ENCODE measurements at regions not wholly inside any gene's neighbourhood (a gene's known extent, or its start where the extent isn't known, plus 50 kb on each side); places are given as distances from the start of the nearest gene placed in this dataset.
"Not testable (repeated sequence)": the region's sequence is repeated elsewhere in the genome, so short reads cannot be mapped to it uniquely, and the experiment has no call there.

GRCh38 chr2:426696-427095 lies 138.8 kb upstream of the ALKAL2 start:
- WGBS (ENCODE audit: insufficient coverage, insufficient replicate concordance, low lambda C conversion rate, missing lambda C conversion rate) = 87% methylated on average over 26 of the region's 47 CpGs
- DNase-seq (ENCODE audit: low read depth, low spot score); SMC1A ChIA-PET (ENCODE audit: uncharacterized antibody, unreplicated experiment); H3K27me3 ChIP-seq (replicated peaks in 1 of 2; ENCODE audit: control insufficient read depth in 2 of 2, insufficient read depth in 2 of 2, low read length in 1 of 2); BruUV-seq (replicated peaks); H4K20me1 ChIP-seq (ENCODE audit: control insufficient read depth, insufficient read depth); H2AFZ ChIP-seq (ENCODE audit: control insufficient read depth, low read depth, low read length); H3K4me1 ChIP-seq (ENCODE audit: control insufficient read depth, insufficient read depth, low read length); ATAC-seq; H3K36me3 ChIP-seq (ENCODE audit: control insufficient read depth in 2 of 2, insufficient read depth in 2 of 2, low read length in 1 of 2); H3K79me2 ChIP-seq (ENCODE audit: control insufficient read depth, insufficient read depth, low read length); H3K9me3 ChIP-seq (replicated peaks; ENCODE audit: control insufficient read depth, insufficient read depth, low read length); POLR2A ChIA-PET; H3K27ac ChIP-seq (ENCODE audit: control insufficient read depth, insufficient read depth); H3K4me2 ChIP-seq (ENCODE audit: control insufficient read depth, insufficient read depth); FAIRE-seq; CTCF ChIA-PET; in situ Hi-C loops (cut with MboI); intact Hi-C loops (cut with micrococcal nuclease; ENCODE audit: unreplicated experiment); RAD21 ChIA-PET (ENCODE audit: unreplicated experiment); H3K9ac ChIP-seq (ENCODE audit: control insufficient read depth, insufficient read depth, low read length); H3K4me3 ChIP-seq: not testable (repeated sequence)

- no peak overlapping the region for H3K4me2 ChIP-seq (ENCODE audit: control insufficient read depth, insufficient read depth)
- H4K20me1 ChIP-seq (ENCODE audit: control insufficient read depth, insufficient read depth) = no peaks in the 10 kb centered on the region
- H3K4me1 ChIP-seq (ENCODE audit: control insufficient read depth, insufficient read depth, low read length) = no peaks in the 10 kb centered on the region
- no peak overlapping the region for H3K27ac ChIP-seq (ENCODE audit: control insufficient read depth, insufficient read depth)
- DNase-seq (ENCODE audit: low read depth, low spot score) (no peak), FAIRE-seq (no peak), ATAC-seq (no peak)
- H3K9me3 ChIP-seq (replicated peaks; ENCODE audit: control insufficient read depth, insufficient read depth, low read length) = no peaks in the 10 kb centered on the region
- H3K4me3 ChIP-seq = no peak overlapping the region
- CTCF ChIA-PET = no interaction called here
- RAD21 ChIA-PET (ENCODE audit: unreplicated experiment) = no interaction called here
- intact Hi-C loops (cut with micrococcal nuclease; ENCODE audit: unreplicated experiment) (no loop called here), in situ Hi-C loops (cut with MboI) (no loop called here)
- H2AFZ ChIP-seq (ENCODE audit: control insufficient read depth, low read depth, low read length) = no peak overlapping the region
- no TSS peak for BruUV-seq (replicated peaks)
- no peaks in the 10 kb centered on the region for H3K79me2 ChIP-seq (ENCODE audit: control insufficient read depth, insufficient read depth, low read length)
- POLR2A ChIA-PET = no interaction called here
- WGBS (ENCODE audit: insufficient coverage, insufficient replicate concordance, low lambda C conversion rate, missing lambda C conversion rate) = 78% methylated on average over 17 of the region's 17 CpGs
- SMC1A ChIA-PET (ENCODE audit: uncharacterized antibody, unreplicated experiment) = interaction anchor here (1.0 kb wide), 1 partner anchor 79 kb away, joined by 3 read pairs; no protein-coding TSS in a partner anchor
- no peaks in the 10 kb centered on the region for H3K36me3 ChIP-seq (ENCODE audit: control insufficient read depth in 2 of 2, insufficient read depth in 2 of 2, low read length in 1 of 2)
- no peaks in the 10 kb centered on the region for H3K27me3 ChIP-seq (replicated peaks in 1 of 2; ENCODE audit: control insufficient read depth in 2 of 2, insufficient read depth in 2 of 2, low read length in 1 of 2)
- TF ChIP-seq NR2F1 (conservative IDR thresholded peaks at IDR 0.05) (no peak), SPI1 (IDR thresholded peaks at IDR 0.05; ENCODE audit: borderline replicate concordance, insufficient read depth, low read depth, low read length) (no peak), EED (IDR thresholded peaks at IDR 0.05; ENCODE audit: low read depth) (no peak), MXI1 (IDR thresholded peaks at IDR 0.05; ENCODE audit: low read depth, low read length) (no peak), MEF2A (IDR thresholded peaks at IDR 0.05; ENCODE audit: insufficient read depth, low read depth, low read length) (no peak), BHLHE40 (IDR thresholded peaks at IDR 0.05; ENCODE audit: borderline replicate concordance in 1 of 2, low read depth in 2 of 2, low read length in 1 of 2) (no peak), CEBPB (IDR thresholded peaks at IDR 0.05; ENCODE audit: borderline replicate concordance in 1 of 2, low read depth in 2 of 2, low read length in 2 of 2) (no peak), POU2F2 (IDR thresholded peaks at IDR 0.05; ENCODE audit: borderline replicate concordance, low read depth, low read length) (no peak), SRF (IDR thresholded peaks at IDR 0.05; ENCODE audit: low read depth in 2 of 2, low read length in 2 of 2) (no peak), NFYA (IDR thresholded peaks at IDR 0.05; ENCODE audit: borderline replicate concordance, low read depth, low read length) (no peak), RB1 (IDR thresholded peaks at IDR 0.05; ENCODE audit: borderline replicate concordance) (no peak), EP300 (IDR thresholded peaks at IDR 0.05; ENCODE audit: borderline replicate concordance in 1 of 2, control insufficient read depth in 1 of 2, low read depth in 2 of 2, low read length in 2 of 2) (no peak), ZSCAN29 (IDR thresholded peaks at IDR 0.05) (no peak), RUNX3 (IDR thresholded peaks at IDR 0.05; ENCODE audit: low read length) (no peak), MYC (IDR thresholded peaks at IDR 0.05; ENCODE audit: insufficient read depth, insufficient read length, insufficient replicate concordance, low read length, severe bottlenecking) (no peak), RBBP5 (conservative IDR thresholded peaks at IDR 0.05) (no peak), NBN (IDR thresholded peaks at IDR 0.05) (no peak), POLR2AphosphoS2 (IDR thresholded peaks at IDR 0.05; ENCODE audit: low read depth, low read length) (no peak), CHD2 (IDR thresholded peaks at IDR 0.05; ENCODE audit: borderline replicate concordance, low read depth, low read length) (no peak)
- TF ChIP-seq, protein P1, sequence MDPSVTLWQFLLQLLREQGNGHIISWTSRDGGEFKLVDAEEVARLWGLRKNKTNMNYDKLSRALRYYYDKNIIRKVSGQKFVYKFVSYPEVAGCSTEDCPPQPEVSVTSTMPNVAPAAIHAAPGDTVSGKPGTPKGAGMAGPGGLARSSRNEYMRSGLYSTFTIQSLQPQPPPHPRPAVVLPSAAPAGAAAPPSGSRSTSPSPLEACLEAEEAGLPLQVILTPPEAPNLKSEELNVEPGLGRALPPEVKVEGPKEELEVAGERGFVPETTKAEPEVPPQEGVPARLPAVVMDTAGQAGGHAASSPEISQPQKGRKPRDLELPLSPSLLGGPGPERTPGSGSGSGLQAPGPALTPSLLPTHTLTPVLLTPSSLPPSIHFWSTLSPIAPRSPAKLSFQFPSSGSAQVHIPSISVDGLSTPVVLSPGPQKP (IDR thresholded peaks at IDR 0.05; ENCODE audit: low read depth, low read length) = no peak
- no peak overlapping the region for H3K9ac ChIP-seq (ENCODE audit: control insufficient read depth, insufficient read depth, low read length)
Measured at GRCh38 chr2:425947-426346, 138.1 kb upstream of the ALKAL2 start.

All from GM12878 (cell line).